HG03442 (cell line): ENCODE measurements at regions not wholly inside any gene's neighbourhood (a gene's known extent, or its start where the extent isn't known, plus 50 kb on each side); places are given as distances from the start of the nearest gene placed in this dataset.
"Not testable (repeated sequence)": the region's sequence is repeated elsewhere in the genome, so short reads cannot be mapped to it uniquely, and the experiment has no call there.

Source experiments
- ATAC-seq: cut with Tn5 transposase; IDR thresholded peaks from one replicate; pipeline ENCODE4 v1.9.1; 2021; ENCODE audit warnings: mild to moderate bottlenecking, moderate library complexity; ENCODE audit not compliant: unreplicated experiment

- ATAC-seq, result no peak
These were observed 161.9 kb upstream of the GORAB start for GRCh38 chr1:170370087-170370486.

GRCh38 chr1:170375082-170375723 is 156.8 kb upstream of the GORAB start:
- ATAC-seq, result no peak

GRCh38 chr1:170376801-170377385 is 155.1 kb upstream of the GORAB start:
- ATAC-seq, result no peak

- ATAC-seq, result no peak
These were observed 154.5 kb upstream of the GORAB start for GRCh38 chr1:170377440-170377839.

GRCh38 chr1:170377896-170378634 is 153.9 kb upstream of the GORAB start:
- ATAC-seq, result no peak

GRCh38 chr1:170385750-170386149 is 146.2 kb upstream of the GORAB start:
- no peak for ATAC-seq

- no peak for ATAC-seq
These were observed 143.5 kb upstream of the GORAB start for GRCh38 chr1:170388489-170388888.

GRCh38 chr1:170395149-170395548 is 136.8 kb upstream of the GORAB start:
- no peak for ATAC-seq

GRCh38 chr1:170397061-170397460 is 134.9 kb upstream of the GORAB start:
- ATAC-seq, result no peak

- ATAC-seq, result no peak
These were observed 129.3 kb upstream of the GORAB start for GRCh38 chr1:170402476-170403311.

- no peak for ATAC-seq
These were observed 124.8 kb upstream of the GORAB start for GRCh38 chr1:170407138-170407537.

- no peak for ATAC-seq
These were observed 124.4 kb upstream of the GORAB start for GRCh38 chr1:170407581-170407980.

- ATAC-seq, result no peak
These were observed 121.4 kb upstream of the GORAB start for GRCh38 chr1:170410401-170411166.

- no peak for ATAC-seq
These were observed 116.8 kb upstream of the GORAB start for GRCh38 chr1:170414989-170415709.

GRCh38 chr1:170415710-170416372 is 116.1 kb upstream of the GORAB start:
- no peak for ATAC-seq

GRCh38 chr1:170424346-170424745 is 107.6 kb upstream of the GORAB start:
- no peak for ATAC-seq

GRCh38 chr1:170426596-170426995 is 105.4 kb upstream of the GORAB start:
- ATAC-seq, result no peak

- not testable (repeated sequence) for ATAC-seq
These were observed 105.0 kb upstream of the GORAB start for GRCh38 chr1:170427002-170427401.

GRCh38 chr1:170436928-170437327 is 95.0 kb upstream of the GORAB start:
- no peak for ATAC-seq
